HCT116 (cell line): ENCODE measurements at regions not wholly inside any gene's neighbourhood (a gene's known extent, or its start where the extent isn't known, plus 50 kb on each side); places are given as distances from the start of the nearest gene placed in this dataset.

Experiments used
- ATF3 ChIP-seq: IDR thresholded peaks from 2 replicates; pipeline ENCODE4 v1.6.1; 2012
- CEBPB ChIP-seq: IDR thresholded peaks from 2 replicates; pipeline ENCODE4 v1.6.1; 2012; ENCODE audit warnings: low read depth
- CTCF ChIP-seq, 3 experiments: fragments of 200-600 bp in 1 of 3; sonication (generic) in 1 of 3; IDR thresholded peaks in 2 of 3; conservative IDR thresholded peaks in 1 of 3; 2 replicates each; pipeline ENCODE4 v1.5.1; 2012 to 2017; ENCODE audit warnings: low read depth in 2 of 3, low read length in 2 of 3, antibody characterized with exemption in 1 of 3, borderline replicate concordance in 1 of 3, control low read depth in 1 of 3, mild to moderate bottlenecking in 1 of 3, mixed read lengths in 1 of 3, mixed run types in 1 of 3, moderate library complexity in 1 of 3; ENCODE audit not compliant: insufficient read depth in 1 of 3
- ELF1 ChIP-seq: IDR thresholded peaks from 2 replicates; pipeline ENCODE4 v1.6.1; 2012; ENCODE audit warnings: low read depth, borderline replicate concordance
- EZH2 ChIP-seq: fragments of 200-600 bp; sonication (generic); IDR thresholded peaks from 2 replicates; pipeline ENCODE4 v1.6.1; 2017; ENCODE audit warnings: antibody characterized with exemption, mixed run types
- POLR2A ChIP-seq: IDR thresholded peaks from 2 replicates; pipeline ENCODE4 v1.7.0; 2011; ENCODE audit warnings: borderline replicate concordance; ENCODE audit not compliant: insufficient read depth, insufficient read length; ENCODE audit errors: extremely low read depth
- POLR2AphosphoS5 ChIP-seq: IDR thresholded peaks from 2 replicates; pipeline ENCODE4 v1.6.1; 2011; ENCODE audit warnings: mild to moderate bottlenecking, low read depth, low read length, moderate library complexity
- REST ChIP-seq: IDR thresholded peaks from 2 replicates; pipeline ENCODE4 v1.6.1; 2012; ENCODE audit warnings: low read depth
- SRF ChIP-seq: IDR thresholded peaks from 2 replicates; pipeline ENCODE4 v1.6.1; 2012; ENCODE audit warnings: low read depth
- ZBTB33 ChIP-seq: IDR thresholded peaks from 2 replicates; pipeline ENCODE4 v1.6.1; 2011; ENCODE audit warnings: mild to moderate bottlenecking, low read length, moderate library complexity; ENCODE audit not compliant: insufficient replicate concordance; ENCODE audit errors: extremely low read depth
- ZFX ChIP-seq: fragments of 450-650 bp; IDR thresholded peaks from 2 replicates; pipeline ENCODE4 v1.6.1; 2017
- ZNF274 ChIP-seq: fragments of 200-500 bp; sonication (Bioruptor generic); IDR thresholded peaks from 2 replicates; pipeline ENCODE4 v1.6.1; 2014; ENCODE audit warnings: mild to moderate bottlenecking, low read depth, low read length, inconsistent platforms

GRCh38 chr9:105979290-105979689, 284.9 kb downstream of the TMEM38B start:
- TF ChIP-seq REST = no peak
- TF ChIP-seq ZFX = no peak
- TF ChIP-seq CTCF (IDR thresholded peaks at IDR 0.05 in 2 of 3, conservative IDR thresholded peaks at IDR 0.05 in 1 of 3; ENCODE audit: borderline replicate concordance in 1 of 3, insufficient read depth in 1 of 3, low read depth in 2 of 3, low read length in 2 of 3) = no peak
- no peak for TF ChIP-seq ELF1
- TF ChIP-seq POLR2A = no peak
- no peak for TF ChIP-seq EZH2
- TF ChIP-seq ATF3 = no peak
- no peak for TF ChIP-seq POLR2AphosphoS5
- TF ChIP-seq CEBPB = no peak
- TF ChIP-seq ZNF274 = no peak
- no peak for TF ChIP-seq ZBTB33
- no peak for TF ChIP-seq SRF
